ENCODE measurements at regions not wholly inside any gene's neighbourhood (a gene's known extent, or its start where the extent isn't known, plus 50 kb on each side); places are given as distances from the start of the nearest gene placed in this dataset.

DNA sequence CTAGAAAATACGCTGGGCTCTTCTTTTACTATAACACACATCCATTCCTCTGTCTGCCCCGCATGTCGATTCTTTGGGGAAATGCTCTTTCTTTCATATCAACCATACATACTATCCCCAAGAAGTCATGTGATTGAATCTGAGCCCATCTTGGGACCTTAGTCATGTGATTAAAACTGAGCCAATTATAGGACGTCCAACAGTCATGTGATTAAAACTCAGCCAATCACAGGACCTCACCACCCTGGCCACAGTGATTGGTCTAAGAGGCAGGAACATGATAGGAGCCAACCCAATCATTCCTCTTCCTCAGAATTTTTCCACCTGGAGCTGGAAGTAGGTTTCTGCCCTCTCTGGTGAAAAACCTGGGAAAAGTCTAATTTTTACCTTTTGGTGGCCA is 78.8 kb downstream of the TMEM114 start:
- no peak for TF ChIP-seq CTCF (IDR thresholded peaks at IDR 0.05)
- no peak for TF ChIP-seq SREBF2 (IDR thresholded peaks at IDR 0.05)
- TF ChIP-seq RAD21 (conservative IDR thresholded peaks at IDR 0.05 in 1 of 2, IDR thresholded peaks at IDR 0.05 in 1 of 2), result no peak
- no peak for TF ChIP-seq EP300 (IDR thresholded peaks at IDR 0.05)

Data from A549 (cell line).